Amygdala (tissue), 56 donors: ENCODE measurements at regions not wholly inside any gene's neighbourhood (a gene's known extent, or its start where the extent isn't known, plus 50 kb on each side); places are given as distances from the start of the nearest gene placed in this dataset.

Experiments
- DNase-seq, 56 donors: peaks; one replicate each; lab custom pipeline; 2025; lab: John Stamatoyannopoulos, UW

GRCh38 chr4:111632641-111633151 is 512.6 kb upstream of the FAM241A start:
- no peak for DNase-seq

- DNase-seq: no peak
These were observed 511.5 kb upstream of the FAM241A start for GRCh38 chr4:111633663-111634266.

GRCh38 chr4:111635646-111636045 is 509.6 kb upstream of the FAM241A start:
- no peak for DNase-seq

- no peak for DNase-seq
These were observed 508.2 kb upstream of the FAM241A start for GRCh38 chr4:111636961-111637585.

GRCh38 chr4:111639120-111639690 is 506.0 kb upstream of the FAM241A start:
- DNase-seq: no peak

GRCh38 chr4:111639876-111640275 is 505.4 kb upstream of the FAM241A start:
- no peak for DNase-seq

- DNase-seq: peak in 46 of 56 donors; percentile 0 to 82 (median 25)
These were observed 503.3 kb upstream of the FAM241A start for GRCh38 chr4:111641813-111642579.

- no peak for DNase-seq
These were observed 497.2 kb upstream of the FAM241A start for GRCh38 chr4:111648056-111648455.

- no peak for DNase-seq
These were observed 495.9 kb upstream of the FAM241A start for GRCh38 chr4:111649308-111649707.

GRCh38 chr4:111650146-111650545 is 495.1 kb upstream of the FAM241A start:
- DNase-seq: no peak

GRCh38 chr4:111650674-111651086 is 494.6 kb upstream of the FAM241A start:
- no peak for DNase-seq

- no peak for DNase-seq
These were observed 493.0 kb upstream of the FAM241A start for GRCh38 chr4:111652236-111652635.

- no peak for DNase-seq
These were observed 492.3 kb upstream of the FAM241A start for GRCh38 chr4:111652986-111653385.

- no peak for DNase-seq
These were observed 482.8 kb upstream of the FAM241A start for GRCh38 chr4:111662496-111662895.

GRCh38 chr4:111664308-111664945 is 480.8 kb upstream of the FAM241A start:
- DNase-seq: no peak

GRCh38 chr4:111666826-111667360 is 478.4 kb upstream of the FAM241A start:
- no peak for DNase-seq

- no peak for DNase-seq
These were observed 473.5 kb upstream of the FAM241A start for GRCh38 chr4:111671756-111672155.

GRCh38 chr4:111675746-111676145 is 469.5 kb upstream of the FAM241A start:
- DNase-seq: no peak

GRCh38 chr4:111676533-111676932 is 468.7 kb upstream of the FAM241A start:
- DNase-seq: no peak

GRCh38 chr4:111678479-111678878 is 466.8 kb upstream of the FAM241A start:
- no peak for DNase-seq
